ENCODE measurements at regions not wholly inside any gene's neighbourhood (a gene's known extent, or its start where the extent isn't known, plus 50 kb on each side); places are given as distances from the start of the nearest gene placed in this dataset.
A peak's percentile ranks its signal among the peaks of the same experiment; 100 is the strongest.

DNA sequence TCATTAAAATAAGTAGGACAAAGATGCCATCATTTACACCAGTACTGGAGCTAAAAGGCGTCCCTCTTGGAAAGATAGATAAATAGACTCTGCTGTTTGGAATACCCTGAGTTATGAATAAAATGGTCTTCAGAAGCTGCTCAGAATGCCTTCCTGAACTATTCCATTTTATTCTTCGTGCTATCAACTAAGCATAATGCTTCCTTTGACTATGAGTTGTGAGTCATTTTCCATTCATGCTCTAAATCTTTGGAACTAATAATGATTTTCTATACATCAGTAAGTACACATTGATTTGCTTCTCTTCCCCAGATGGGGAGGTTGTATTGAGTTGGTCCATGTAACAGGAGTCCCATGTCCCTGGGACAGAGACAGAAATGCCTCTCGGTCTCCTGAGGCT, 98.3 kb upstream of the PDE7B start (continued):
- TF ChIP-seq HOXB5 (CRISPR knock-in tag; IDR thresholded peaks at IDR 0.05) = no peak

- CTCF ChIA-PET = interaction anchor here (0.8 to 1.7 kb wide), 4 partner anchors 13 to 224 kb away, joined by 3 to 4 read pairs (median 4); no protein-coding TSS in a partner anchor
- ATAC-seq (peak; percentile 62 to 72; a peak in 4 of 6 replicates), FAIRE-seq (no peak), DNase-seq (ENCODE audit: low read depth in 1 of 2, low spot score in 1 of 2) (peak; percentile 10 to 48)
- peak overlapping the region in 1 of 2 experiments; percentile 53; a peak in 2 of 6 replicates for H3K27ac ChIP-seq
- WGBS (ENCODE audit: missing lambda C conversion rate) = 36% methylated on average over 5 of the region's 5 CpGs
- POLR2A ChIA-PET = no interaction called here
- no peak for TF ChIP-seq TFCP2L1 (CRISPR knock-in tag; IDR thresholded peaks at IDR 0.05)
- TF ChIP-seq RAD21 (conservative IDR thresholded peaks at IDR 0.05 in 1 of 2, IDR thresholded peaks at IDR 0.05 in 1 of 2) = peak; percentile 59 to 63
- TF ChIP-seq, protein P1, sequence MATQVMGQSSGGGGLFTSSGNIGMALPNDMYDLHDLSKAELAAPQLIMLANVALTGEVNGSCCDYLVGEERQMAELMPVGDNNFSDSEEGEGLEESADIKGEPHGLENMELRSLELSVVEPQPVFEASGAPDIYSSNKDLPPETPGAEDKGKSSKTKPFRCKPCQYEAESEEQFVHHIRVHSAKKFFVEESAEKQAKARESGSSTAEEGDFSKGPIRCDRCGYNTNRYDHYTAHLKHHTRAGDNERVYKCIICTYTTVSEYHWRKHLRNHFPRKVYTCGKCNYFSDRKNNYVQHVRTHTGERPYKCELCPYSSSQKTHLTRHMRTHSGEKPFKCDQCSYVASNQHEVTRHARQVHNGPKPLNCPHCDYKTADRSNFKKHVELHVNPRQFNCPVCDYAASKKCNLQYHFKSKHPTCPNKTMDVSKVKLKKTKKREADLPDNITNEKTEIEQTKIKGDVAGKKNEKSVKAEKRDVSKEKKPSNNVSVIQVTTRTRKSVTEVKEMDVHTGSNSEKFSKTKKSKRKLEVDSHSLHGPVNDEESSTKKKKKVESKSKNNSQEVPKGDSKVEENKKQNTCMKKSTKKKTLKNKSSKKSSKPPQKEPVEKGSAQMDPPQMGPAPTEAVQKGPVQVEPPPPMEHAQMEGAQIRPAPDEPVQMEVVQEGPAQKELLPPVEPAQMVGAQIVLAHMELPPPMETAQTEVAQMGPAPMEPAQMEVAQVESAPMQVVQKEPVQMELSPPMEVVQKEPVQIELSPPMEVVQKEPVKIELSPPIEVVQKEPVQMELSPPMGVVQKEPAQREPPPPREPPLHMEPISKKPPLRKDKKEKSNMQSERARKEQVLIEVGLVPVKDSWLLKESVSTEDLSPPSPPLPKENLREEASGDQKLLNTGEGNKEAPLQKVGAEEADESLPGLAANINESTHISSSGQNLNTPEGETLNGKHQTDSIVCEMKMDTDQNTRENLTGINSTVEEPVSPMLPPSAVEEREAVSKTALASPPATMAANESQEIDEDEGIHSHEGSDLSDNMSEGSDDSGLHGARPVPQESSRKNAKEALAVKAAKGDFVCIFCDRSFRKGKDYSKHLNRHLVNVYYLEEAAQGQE (IDR thresholded peaks at IDR 0.05) = no peak
- TF ChIP-seq, protein P2, sequence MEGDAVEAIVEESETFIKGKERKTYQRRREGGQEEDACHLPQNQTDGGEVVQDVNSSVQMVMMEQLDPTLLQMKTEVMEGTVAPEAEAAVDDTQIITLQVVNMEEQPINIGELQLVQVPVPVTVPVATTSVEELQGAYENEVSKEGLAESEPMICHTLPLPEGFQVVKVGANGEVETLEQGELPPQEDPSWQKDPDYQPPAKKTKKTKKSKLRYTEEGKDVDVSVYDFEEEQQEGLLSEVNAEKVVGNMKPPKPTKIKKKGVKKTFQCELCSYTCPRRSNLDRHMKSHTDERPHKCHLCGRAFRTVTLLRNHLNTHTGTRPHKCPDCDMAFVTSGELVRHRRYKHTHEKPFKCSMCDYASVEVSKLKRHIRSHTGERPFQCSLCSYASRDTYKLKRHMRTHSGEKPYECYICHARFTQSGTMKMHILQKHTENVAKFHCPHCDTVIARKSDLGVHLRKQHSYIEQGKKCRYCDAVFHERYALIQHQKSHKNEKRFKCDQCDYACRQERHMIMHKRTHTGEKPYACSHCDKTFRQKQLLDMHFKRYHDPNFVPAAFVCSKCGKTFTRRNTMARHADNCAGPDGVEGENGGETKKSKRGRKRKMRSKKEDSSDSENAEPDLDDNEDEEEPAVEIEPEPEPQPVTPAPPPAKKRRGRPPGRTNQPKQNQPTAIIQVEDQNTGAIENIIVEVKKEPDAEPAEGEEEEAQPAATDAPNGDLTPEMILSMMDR (IDR thresholded peaks at IDR 0.05) = peak; percentile 26; the same call in 2 of the 3 replicates
- no peak for TF ChIP-seq SREBF2 (IDR thresholded peaks at IDR 0.05)
- TF ChIP-seq MAZ (IDR thresholded peaks at IDR 0.05; ENCODE audit: borderline replicate concordance, low read depth, low read length) = no peak
- TF ChIP-seq SMC3 (IDR thresholded peaks at IDR 0.05) = peak; percentile 58; the same call in 2 of the 3 replicates
- H3K4me2 ChIP-seq = no peak overlapping the region
- no peak overlapping the region for H3K4me3 ChIP-seq
- no peaks in the 10 kb centered on the region for H3K4me1 ChIP-seq
- H3K9me3 ChIP-seq = no peaks in the 10 kb centered on the region
Measured at GRCh38 chr6:135759831-135760230, 91.7 kb upstream of the PDE7B start.

DNA sequence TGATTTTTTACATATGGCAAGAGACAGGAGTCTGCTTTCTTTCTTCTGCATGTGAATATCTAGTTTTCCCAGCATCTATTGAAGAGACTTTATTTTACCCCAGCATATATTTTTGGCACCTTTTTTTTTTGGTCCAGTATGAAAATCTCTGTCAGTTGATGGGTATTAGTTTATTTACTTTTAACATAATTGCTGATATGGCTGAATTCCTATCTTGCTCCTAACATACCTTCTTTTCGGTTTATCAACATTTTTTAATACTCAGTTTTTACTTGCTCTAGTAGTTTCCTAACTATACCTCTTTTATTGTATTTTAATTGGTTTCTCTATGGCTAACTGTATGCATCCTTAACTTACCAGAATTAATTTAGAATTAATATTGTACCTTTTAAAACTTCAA, 77.5 kb upstream of the PDE7B start:
- DNase-seq (ENCODE audit: low read depth in 1 of 2, low spot score in 1 of 2) = no peak
- CTCF ChIA-PET = no interaction called here
- Histone ChIP-seq H3K4me1 (no peaks in the 10 kb centered on the region), H3K27ac (no peak overlapping the region), H3K4me2 (no peak overlapping the region), H3K9me3 (no peaks in the 10 kb centered on the region), H3K4me3 (no peak overlapping the region)
- 88% methylated on average over 1 of the region's 1 CpG for WGBS (ENCODE audit: missing lambda C conversion rate)
- POLR2A ChIA-PET = no interaction called here
- FAIRE-seq = no peak
- TF ChIP-seq, protein P3, sequence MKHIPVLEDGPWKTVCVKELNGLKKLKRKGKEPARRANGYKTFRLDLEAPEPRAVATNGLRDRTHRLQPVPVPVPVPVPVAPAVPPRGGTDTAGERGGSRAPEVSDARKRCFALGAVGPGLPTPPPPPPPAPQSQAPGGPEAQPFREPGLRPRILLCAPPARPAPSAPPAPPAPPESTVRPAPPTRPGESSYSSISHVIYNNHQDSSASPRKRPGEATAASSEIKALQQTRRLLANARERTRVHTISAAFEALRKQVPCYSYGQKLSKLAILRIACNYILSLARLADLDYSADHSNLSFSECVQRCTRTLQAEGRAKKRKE (CRISPR knock-in tag; IDR thresholded peaks at IDR 0.05; ENCODE audit: low read depth) = no peak
- TF ChIP-seq CEBPB (IDR thresholded peaks at IDR 0.05) (no peak), MAFK (IDR thresholded peaks at IDR 0.05; ENCODE audit: partially characterized antibody) (peak; percentile 64), MAX (IDR thresholded peaks at IDR 0.05) (no peak), RAD21 (conservative IDR thresholded peaks at IDR 0.05 in 1 of 2, IDR thresholded peaks at IDR 0.05 in 1 of 2) (no peak), POLR2A (IDR thresholded peaks at IDR 0.05; ENCODE audit: low read length) (no peak), RCOR1 (IDR thresholded peaks at IDR 0.05; ENCODE audit: low read depth, low read length) (no peak), FOSL2 (IDR thresholded peaks at IDR 0.05) (no peak), FOSL2 (CRISPR knock-in tag; IDR thresholded peaks at IDR 0.05) (no peak), RARB (CRISPR knock-in tag; IDR thresholded peaks at IDR 0.05) (no peak)
- ATAC-seq = no peak
